HG03342 (cell line): ENCODE measurements at regions not wholly inside any gene's neighbourhood (a gene's known extent, or its start where the extent isn't known, plus 50 kb on each side); places are given as distances from the start of the nearest gene placed in this dataset.

Experiments
- ATAC-seq: cut with Tn5 transposase; IDR thresholded peaks from one replicate; pipeline ENCODE4 v1.9.1; 2021; ENCODE audit warnings: mild to moderate bottlenecking, moderate library complexity; ENCODE audit not compliant: unreplicated experiment

GRCh38 chr12:86838260-86838659, 582.1 kb upstream of the MGAT4C start:
- ATAC-seq, result no peak

GRCh38 chr12:86837246-86837645, 581.1 kb upstream of the MGAT4C start:
- ATAC-seq, result no peak

DNA sequence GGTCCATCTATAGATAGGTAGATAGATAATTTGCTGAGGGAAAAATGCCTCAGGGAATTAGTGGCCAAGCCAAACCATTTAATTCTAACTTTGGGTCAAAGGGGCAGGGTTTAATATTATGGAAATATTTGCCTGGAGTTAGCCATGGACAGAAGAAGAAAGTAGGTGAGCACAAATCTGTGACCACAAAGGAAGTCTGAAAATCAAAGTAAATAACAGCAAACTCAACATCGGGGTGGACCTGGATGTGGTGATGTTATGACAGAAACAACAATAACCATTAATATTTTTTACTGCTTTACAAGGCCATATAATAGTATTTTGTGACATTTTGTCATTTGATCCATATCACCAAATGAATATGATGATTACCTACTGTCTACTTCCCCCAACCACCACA, 578.0 kb upstream of the MGAT4C start:
- ATAC-seq, result no peak

- no peak for ATAC-seq
Measured at GRCh38 chr12:86827409-86827808, 571.2 kb upstream of the MGAT4C start.

DNA sequence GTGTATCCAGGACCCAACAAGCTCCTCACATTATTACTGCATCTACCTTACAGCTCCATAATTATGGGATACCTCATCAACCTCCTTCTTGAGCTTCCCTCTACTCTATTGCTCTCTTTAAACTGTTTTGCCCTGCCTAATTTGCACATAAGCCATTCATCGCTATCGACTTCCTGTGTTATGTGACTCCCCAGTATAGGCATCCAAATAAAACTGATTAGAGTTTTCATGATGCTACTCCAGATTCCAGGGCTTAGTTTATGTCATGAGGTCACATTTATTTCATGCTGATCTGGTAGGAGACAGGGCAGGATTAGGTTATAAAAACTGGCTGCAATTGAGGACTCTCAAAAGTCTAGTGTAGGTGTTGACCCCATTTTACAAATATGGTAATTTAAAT, 569.9 kb upstream of the MGAT4C start:
- ATAC-seq, result no peak

DNA sequence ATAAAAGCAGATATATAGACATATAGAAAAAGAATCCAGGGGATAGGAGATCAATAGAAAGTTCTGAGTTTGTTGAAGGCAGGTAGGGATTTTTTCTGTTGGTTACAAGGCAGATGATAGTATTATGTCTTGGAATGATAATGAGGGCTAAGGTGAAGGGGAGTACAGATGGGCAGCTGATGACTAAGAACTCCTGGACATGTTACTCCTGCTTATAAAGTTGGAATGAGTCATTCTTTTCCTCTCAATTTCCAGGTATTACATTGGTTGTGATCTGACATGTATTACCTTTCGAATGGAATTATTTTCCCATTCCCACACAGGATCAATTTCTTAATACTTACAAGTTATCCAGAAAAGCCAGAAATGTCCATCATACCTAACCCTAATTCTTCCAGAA, 545.2 kb upstream of the MGAT4C start:
- no peak for ATAC-seq

DNA sequence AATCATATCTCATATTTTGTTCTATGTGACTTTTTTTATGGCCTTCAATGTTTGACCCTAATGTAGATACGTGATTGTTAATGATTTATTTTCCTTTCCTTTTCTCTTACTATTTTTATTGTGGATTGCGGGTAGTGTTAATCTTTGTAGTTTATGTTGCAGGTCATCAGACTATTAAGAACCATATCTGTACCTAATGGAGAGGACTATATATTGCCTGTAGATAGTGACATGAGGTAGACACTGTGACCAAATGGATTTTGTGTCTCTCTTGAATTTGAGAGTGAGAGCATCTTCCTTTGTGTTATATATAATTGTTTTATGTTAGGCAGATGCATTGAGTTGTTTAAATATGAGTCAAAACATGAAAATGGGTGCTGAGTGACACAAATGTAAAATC, 543.4 kb upstream of the MGAT4C start:
- no peak for ATAC-seq

GRCh38 chr12:86796550-86796949, 540.4 kb upstream of the MGAT4C start:
- ATAC-seq, result no peak

DNA sequence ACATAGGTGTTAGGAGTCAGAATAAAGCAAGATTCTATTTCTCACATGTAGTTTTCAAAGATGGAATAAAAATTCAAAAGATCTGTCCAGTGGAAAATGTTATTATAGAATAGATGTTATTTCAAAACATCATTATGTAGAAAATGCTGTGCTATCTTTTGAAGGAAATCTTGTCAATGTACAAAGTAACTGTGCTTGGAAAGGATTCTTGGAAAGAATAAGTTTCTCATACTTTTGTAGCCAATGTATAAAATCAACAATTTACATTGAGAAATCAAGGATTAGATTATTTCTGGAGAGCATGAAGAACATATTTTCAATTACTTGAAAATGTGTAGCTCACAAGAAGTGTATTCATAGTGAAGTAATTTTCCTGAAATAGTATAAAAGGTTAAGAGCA, 532.5 kb upstream of the MGAT4C start:
- no peak for ATAC-seq

DNA sequence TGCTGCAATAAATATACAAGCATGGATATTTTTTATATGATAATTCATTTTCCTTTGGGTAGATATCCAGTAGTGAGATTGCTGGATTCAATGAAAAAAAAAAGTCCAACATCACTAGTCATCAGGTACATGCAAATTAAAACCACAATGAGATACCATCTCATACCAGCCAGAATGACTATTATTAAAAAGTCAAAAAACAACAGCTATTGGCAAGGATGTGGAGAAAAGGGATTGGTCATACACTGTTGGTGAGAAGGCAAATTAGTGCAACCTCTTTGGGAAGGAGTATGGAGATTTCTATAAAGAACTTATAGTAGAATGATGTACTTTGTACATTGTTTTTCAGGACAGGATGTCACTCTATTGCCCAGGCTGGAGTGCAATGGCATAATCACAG, 531.2 kb upstream of the MGAT4C start:
- no peak for ATAC-seq

- ATAC-seq, result no peak
Measured at GRCh38 chr12:86777325-86777724, 521.1 kb upstream of the MGAT4C start.

DNA sequence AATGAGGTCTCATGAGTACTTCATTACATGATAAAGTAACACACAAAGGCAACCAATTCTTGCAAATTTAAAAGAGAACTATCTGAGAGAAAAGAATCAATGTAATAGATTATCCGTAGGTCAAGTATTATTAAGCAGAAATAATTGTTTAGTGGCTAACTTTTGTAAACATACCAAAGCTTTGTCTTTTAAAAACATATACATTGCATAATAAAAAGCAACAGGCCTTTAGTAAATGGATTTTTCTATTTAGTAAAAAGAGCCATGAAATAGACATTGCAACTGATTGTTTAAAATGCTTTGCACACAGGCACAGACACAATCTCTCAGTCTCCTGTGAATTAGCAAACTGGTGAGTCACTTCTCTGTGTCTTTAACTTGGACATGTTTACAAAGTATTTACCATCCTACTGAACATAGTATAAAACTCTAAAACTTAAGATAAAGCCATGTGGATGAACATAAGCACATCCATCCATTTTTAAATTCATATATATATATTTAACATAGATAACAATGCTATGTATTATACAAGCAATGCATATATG, 518.7 kb upstream of the MGAT4C start:
- ATAC-seq, result no peak

- no peak for ATAC-seq
Measured at GRCh38 chr12:86772696-86773095, 516.5 kb upstream of the MGAT4C start.

DNA sequence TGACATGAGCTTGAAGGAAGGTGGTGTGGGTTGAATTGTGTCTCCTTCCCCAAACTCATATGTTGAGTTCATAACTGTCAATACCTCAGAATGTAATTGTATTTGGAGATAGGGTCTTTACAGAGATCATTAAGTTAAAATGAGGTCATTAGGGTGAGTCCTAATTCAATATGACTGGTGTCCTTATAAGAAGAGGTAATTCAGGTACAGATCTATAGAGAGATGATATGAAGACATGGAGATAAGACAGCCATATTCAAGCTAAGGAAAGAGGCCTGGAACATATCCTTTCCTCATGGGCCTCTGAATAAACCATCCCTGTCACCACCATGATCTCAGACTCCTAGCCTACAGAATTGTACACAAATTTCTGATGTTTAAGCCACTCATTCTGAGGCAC, 514.7 kb upstream of the MGAT4C start:
- no peak for ATAC-seq

DNA sequence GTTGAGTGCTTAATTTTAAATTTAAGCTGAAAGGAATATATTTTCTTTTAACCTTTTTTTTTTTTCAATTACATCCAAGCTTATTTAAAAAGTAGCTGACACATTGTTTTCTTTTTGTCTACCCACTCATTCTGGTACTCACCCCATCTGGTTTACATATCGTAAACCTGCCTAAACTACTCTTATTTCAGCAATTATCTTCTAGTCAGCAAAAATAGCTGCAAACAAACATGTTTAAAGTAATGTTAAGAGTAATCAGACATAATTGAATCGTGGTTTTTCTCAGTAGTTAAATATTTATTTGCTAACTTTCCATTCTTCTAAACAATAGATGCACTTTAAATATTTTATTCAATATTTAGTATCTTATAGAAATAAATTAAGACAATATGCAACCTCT, 492.7 kb upstream of the MGAT4C start:
- ATAC-seq, result no peak

DNA sequence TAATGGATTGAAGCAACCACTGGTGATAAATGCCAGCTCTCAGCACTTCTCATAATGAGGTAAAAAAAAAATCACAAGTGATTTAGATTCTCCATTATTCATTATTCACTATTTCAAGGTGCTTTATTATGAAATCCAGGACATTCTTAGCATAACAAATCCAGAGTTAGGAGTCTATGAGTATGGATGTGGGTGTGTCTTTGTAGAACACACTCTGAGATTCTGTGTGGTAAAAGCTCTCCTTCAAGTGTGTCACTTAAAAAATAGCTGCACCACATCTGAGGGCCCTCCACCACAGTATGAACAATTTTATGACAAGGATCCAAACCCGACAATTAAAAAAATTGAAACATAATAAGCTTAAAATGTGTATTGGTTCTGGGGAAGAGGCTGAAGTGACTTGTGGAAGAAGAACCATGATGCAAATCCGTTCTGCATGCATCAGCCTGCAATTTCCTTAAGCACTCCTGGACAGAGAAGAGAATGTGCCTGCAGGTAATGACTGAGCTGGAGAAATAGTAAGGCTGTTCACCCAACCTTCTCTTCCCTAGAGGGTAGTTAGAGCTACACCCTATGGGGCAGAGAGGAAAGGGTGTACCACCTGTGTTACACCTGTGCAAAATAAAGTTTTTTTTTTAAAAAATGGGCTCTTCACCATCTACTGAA, 488.5 kb upstream of the MGAT4C start:
- no peak for ATAC-seq

GRCh38 chr12:86743875-86744536, 487.8 kb upstream of the MGAT4C start:
- no peak for ATAC-seq

DNA sequence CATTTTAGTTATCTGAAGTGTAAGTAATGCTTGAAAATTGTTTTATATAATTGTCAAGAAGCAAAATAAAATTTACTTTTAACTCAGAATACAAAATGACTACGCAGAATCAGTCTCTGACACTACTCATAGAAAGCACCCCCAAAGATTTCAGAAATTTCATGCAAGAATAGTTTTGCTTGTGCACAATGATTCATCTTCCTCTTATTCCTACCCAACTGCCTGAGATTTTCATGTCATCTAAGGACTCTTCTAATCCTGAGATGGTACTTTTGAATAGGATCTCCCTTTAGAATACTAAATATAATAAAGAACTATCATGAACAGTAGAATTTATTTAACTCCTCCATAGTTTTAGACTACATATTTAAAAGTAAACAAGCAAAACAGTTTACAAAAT, 485.3 kb upstream of the MGAT4C start:
- ATAC-seq, result no peak

GRCh38 chr12:86735851-86736250, 479.7 kb upstream of the MGAT4C start:
- ATAC-seq, result peak; percentile 60

DNA sequence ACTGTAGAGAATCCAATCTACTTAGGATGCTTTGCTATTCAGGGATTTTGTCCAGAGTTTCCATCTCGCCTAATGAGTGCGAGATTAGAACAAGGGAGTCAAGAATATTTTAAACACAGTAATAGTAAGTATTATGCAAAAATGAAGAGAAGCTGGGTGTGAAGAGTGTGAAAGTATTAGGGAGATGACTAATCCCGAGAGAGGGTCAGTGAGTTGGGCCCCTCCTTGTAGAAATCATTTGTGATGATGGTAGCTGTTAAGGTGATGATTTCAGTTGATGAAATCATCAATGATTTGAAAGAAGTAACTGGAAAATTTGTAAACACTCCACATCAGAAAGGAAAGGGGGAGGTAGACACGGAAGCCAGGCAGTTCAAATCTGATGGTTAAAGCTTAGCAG, 478.9 kb upstream of the MGAT4C start:
- ATAC-seq, result no peak

GRCh38 chr12:86730233-86730632, 474.0 kb upstream of the MGAT4C start:
- no peak for ATAC-seq

DNA sequence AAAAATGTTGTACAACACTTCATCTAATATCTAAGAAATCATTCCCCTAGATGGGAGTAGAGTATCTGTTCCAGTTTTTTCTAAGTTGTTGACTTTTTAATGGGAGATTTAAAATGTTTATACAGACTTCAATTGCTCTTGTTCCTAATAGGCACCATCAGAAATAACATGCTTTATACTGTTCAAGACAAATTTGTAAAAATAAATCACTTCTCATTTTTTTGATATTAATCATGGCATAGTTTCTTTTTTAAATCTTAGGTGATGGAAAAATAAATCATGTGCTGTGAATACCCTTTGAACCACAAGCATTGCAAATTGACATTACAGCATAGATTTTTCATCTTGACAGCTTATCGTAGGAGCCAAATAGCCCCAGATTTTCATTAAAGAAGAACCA, 473.5 kb upstream of the MGAT4C start:
- ATAC-seq, result no peak

DNA sequence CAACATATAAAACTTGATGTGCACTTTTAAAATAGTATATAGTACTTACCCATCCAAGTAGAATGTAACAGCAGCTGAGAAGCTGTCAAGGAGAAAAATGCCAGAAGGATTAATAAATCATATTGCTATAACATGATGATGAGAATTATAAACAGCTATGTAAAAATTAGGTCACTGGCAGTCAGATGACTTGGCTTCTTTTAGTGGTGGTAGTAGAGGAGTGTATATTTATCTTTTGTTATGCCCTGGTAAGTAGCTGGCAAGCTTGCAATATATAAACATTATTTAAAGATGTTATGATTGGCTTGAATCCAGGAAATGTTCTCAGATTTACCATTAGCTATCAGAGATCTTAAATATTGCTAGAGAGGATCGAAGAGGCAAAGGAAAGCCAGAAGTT, 471.0 kb upstream of the MGAT4C start:
- ATAC-seq, result no peak
